ENCODE measurements at regions not wholly inside any gene's neighbourhood (a gene's known extent, or its start where the extent isn't known, plus 50 kb on each side); places are given as distances from the start of the nearest gene placed in this dataset.

DNA sequence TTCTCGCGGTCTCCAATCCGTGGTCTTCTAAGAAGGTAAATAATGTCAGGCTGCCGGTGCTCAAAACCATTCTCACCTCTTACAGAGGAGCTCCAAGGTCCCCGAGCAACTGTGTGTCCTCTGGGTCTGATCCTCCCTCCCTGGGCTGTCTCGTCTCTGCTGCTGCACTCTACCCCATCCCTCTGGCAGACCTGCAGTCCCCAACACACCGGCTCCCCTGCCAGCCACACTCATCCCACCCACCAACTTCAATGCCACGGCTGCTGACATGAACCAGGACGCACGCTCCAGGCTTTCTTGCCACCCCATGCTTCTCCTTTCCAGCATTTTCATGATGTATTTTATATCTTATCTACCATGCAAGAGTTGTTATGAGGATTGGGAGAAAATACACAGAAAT lies 559.5 kb upstream of the SALL3 start:
- TF ChIP-seq, protein P1, sequence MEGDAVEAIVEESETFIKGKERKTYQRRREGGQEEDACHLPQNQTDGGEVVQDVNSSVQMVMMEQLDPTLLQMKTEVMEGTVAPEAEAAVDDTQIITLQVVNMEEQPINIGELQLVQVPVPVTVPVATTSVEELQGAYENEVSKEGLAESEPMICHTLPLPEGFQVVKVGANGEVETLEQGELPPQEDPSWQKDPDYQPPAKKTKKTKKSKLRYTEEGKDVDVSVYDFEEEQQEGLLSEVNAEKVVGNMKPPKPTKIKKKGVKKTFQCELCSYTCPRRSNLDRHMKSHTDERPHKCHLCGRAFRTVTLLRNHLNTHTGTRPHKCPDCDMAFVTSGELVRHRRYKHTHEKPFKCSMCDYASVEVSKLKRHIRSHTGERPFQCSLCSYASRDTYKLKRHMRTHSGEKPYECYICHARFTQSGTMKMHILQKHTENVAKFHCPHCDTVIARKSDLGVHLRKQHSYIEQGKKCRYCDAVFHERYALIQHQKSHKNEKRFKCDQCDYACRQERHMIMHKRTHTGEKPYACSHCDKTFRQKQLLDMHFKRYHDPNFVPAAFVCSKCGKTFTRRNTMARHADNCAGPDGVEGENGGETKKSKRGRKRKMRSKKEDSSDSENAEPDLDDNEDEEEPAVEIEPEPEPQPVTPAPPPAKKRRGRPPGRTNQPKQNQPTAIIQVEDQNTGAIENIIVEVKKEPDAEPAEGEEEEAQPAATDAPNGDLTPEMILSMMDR (IDR thresholded peaks at IDR 0.05) = no peak
- no peak for TF ChIP-seq EP300 (IDR thresholded peaks at IDR 0.05; ENCODE audit: low read depth)
